ENCODE measurements at regions not wholly inside any gene's neighbourhood (a gene's known extent, or its start where the extent isn't known, plus 50 kb on each side); places are given as distances from the start of the nearest gene placed in this dataset.

- H3K9ac ChIP-seq (ENCODE audit: low read length in 2 of 2): no peak overlapping the region
- H3K4me1 ChIP-seq (ENCODE audit: control insufficient read depth, insufficient read depth, low read length): peaks cover 4% of the 10 kb centered on the region
- no peaks in the 10 kb centered on the region for H3K9me3 ChIP-seq (ENCODE audit: control insufficient read depth in 2 of 2, low read length in 2 of 2)
- H3K27ac ChIP-seq (ENCODE audit: low read length): no peak overlapping the region
- no peaks in the 10 kb centered on the region for H3K27me3 ChIP-seq (ENCODE audit: control insufficient read depth in 1 of 2, insufficient read depth in 2 of 2, low read length in 2 of 2)
- H3K36me3 ChIP-seq (ENCODE audit: control insufficient read depth in 2 of 2, insufficient read depth in 2 of 2, low read length in 2 of 2): no peaks in the 10 kb centered on the region
- H3K4me3 ChIP-seq (ENCODE audit: low read length in 2 of 2): no peak overlapping the region
Measured at GRCh38 chr13:105607426-105607825, 928.0 kb downstream of the EFNB2 start.

GRCh38 chr13:105607016-105607415 lies 928.4 kb downstream of the EFNB2 start:
- no peaks in the 10 kb centered on the region for H3K9me3 ChIP-seq (ENCODE audit: control insufficient read depth in 2 of 2, low read length in 2 of 2)
- no peak overlapping the region for H3K9ac ChIP-seq (ENCODE audit: low read length in 2 of 2)
- no peaks in the 10 kb centered on the region for H3K36me3 ChIP-seq (ENCODE audit: control insufficient read depth in 2 of 2, insufficient read depth in 2 of 2, low read length in 2 of 2)
- H3K27me3 ChIP-seq (ENCODE audit: control insufficient read depth in 1 of 2, insufficient read depth in 2 of 2, low read length in 2 of 2): no peaks in the 10 kb centered on the region
- no peaks in the 10 kb centered on the region for H3K4me1 ChIP-seq (ENCODE audit: control insufficient read depth, insufficient read depth, low read length)
- no peak overlapping the region for H3K4me3 ChIP-seq (ENCODE audit: low read length in 2 of 2)
- H3K27ac ChIP-seq (ENCODE audit: low read length): no peak overlapping the region

DNA sequence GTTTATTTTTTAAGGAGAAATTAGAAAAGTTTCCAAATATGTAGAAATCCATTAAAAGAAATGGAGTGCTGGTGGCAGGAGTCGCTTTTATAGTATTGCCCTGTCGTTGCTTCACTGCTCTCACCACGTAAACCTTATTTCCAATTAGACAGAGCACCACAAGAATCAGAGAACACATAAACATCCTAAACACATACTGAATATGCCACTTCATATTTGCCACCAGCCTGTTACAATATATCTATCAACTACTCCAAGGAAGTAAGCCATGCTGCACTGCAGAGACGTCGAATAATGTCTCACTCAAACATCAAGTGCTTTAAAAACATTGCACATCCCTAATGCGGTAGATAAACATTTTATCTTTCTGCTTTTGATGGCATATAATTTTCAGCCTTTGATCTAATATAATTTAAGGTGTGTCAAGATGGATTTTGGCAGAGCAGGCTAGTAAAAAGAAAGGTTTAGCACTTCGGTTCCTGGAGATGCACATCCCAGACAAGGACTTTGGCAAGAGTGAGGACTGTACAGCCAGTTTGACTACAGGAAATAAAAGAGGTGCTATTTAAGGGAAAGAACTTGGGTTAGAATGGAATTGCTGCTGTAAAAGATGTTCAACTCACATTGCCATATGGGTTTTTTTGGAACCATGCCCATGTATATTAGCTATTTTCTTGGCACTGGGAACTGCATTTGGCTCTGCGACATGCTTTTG lies 932.3 kb downstream of the EFNB2 start:
- Histone ChIP-seq H3K4me1 (ENCODE audit: control insufficient read depth, insufficient read depth, low read length) (no peaks in the 10 kb centered on the region), H3K27me3 (ENCODE audit: control insufficient read depth in 1 of 2, insufficient read depth in 2 of 2, low read length in 2 of 2) (no peaks in the 10 kb centered on the region), H3K4me3 (ENCODE audit: low read length in 2 of 2) (no peak overlapping the region), H3K9me3 (ENCODE audit: control insufficient read depth in 2 of 2, low read length in 2 of 2) (peaks cover 0 to 2% of the 10 kb centered on the region in 2 donors), H3K9ac (ENCODE audit: low read length in 2 of 2) (no peak overlapping the region), H3K27ac (ENCODE audit: low read length) (no peak overlapping the region), H3K36me3 (ENCODE audit: control insufficient read depth in 2 of 2, insufficient read depth in 2 of 2, low read length in 2 of 2) (no peaks in the 10 kb centered on the region)

- no peak overlapping the region for H3K9ac ChIP-seq (ENCODE audit: low read length in 2 of 2)
- H3K4me1 ChIP-seq (ENCODE audit: control insufficient read depth, insufficient read depth, low read length): no peaks in the 10 kb centered on the region
- H3K36me3 ChIP-seq (ENCODE audit: control insufficient read depth in 2 of 2, insufficient read depth in 2 of 2, low read length in 2 of 2): no peaks in the 10 kb centered on the region
- no peak overlapping the region for H3K4me3 ChIP-seq (ENCODE audit: low read length in 2 of 2)
- peaks cover 0 to 2% of the 10 kb centered on the region in 2 donors for H3K9me3 ChIP-seq (ENCODE audit: control insufficient read depth in 2 of 2, low read length in 2 of 2)
- no peak overlapping the region for H3K27ac ChIP-seq (ENCODE audit: low read length)
- no peaks in the 10 kb centered on the region for H3K27me3 ChIP-seq (ENCODE audit: control insufficient read depth in 1 of 2, insufficient read depth in 2 of 2, low read length in 2 of 2)
Measured at GRCh38 chr13:105599477-105600037, 935.9 kb downstream of the EFNB2 start.

- H3K4me1 ChIP-seq (ENCODE audit: control insufficient read depth, insufficient read depth, low read length): no peaks in the 10 kb centered on the region
- no peak overlapping the region for H3K4me3 ChIP-seq (ENCODE audit: low read length in 2 of 2)
- H3K9me3 ChIP-seq (ENCODE audit: control insufficient read depth in 2 of 2, low read length in 2 of 2): peaks cover 0 to 2% of the 10 kb centered on the region in 2 donors
- no peaks in the 10 kb centered on the region for H3K36me3 ChIP-seq (ENCODE audit: control insufficient read depth in 2 of 2, insufficient read depth in 2 of 2, low read length in 2 of 2)
- no peaks in the 10 kb centered on the region for H3K27me3 ChIP-seq (ENCODE audit: control insufficient read depth in 1 of 2, insufficient read depth in 2 of 2, low read length in 2 of 2)
- H3K27ac ChIP-seq (ENCODE audit: low read length): no peak overlapping the region
- H3K9ac ChIP-seq (ENCODE audit: low read length in 2 of 2): no peak overlapping the region
Measured at GRCh38 chr13:105598529-105598928, 936.9 kb downstream of the EFNB2 start.

DNA sequence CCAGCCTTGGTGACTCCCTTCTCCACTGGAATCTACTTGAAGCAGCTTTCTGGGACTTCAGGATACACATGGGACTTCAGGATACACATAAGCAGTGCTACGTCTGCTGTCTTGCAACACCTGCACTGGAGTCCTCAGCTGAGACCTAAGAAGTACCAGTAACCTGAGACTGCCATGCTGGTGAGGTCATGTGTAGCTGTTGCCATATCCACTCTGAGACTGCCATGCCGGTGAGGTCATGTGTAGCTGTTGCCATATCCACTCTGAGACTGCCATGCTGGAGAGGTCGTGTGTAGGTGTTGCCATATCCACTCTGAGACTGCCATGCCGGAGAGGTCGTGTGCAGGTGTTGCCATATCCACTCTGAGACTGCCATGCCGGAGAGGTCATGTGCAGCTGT lies 937.9 kb downstream of the EFNB2 start:
- Histone ChIP-seq H3K36me3 (ENCODE audit: control insufficient read depth in 2 of 2, insufficient read depth in 2 of 2, low read length in 2 of 2) (no peaks in the 10 kb centered on the region), H3K4me3 (ENCODE audit: low read length in 2 of 2) (no peak overlapping the region), H3K9ac (ENCODE audit: low read length in 2 of 2) (no peak overlapping the region), H3K9me3 (ENCODE audit: control insufficient read depth in 2 of 2, low read length in 2 of 2) (peaks cover 0 to 2% of the 10 kb centered on the region in 2 donors), H3K27me3 (ENCODE audit: control insufficient read depth in 1 of 2, insufficient read depth in 2 of 2, low read length in 2 of 2) (no peaks in the 10 kb centered on the region), H3K27ac (ENCODE audit: low read length) (no peak overlapping the region), H3K4me1 (ENCODE audit: control insufficient read depth, insufficient read depth, low read length) (no peaks in the 10 kb centered on the region)

DNA sequence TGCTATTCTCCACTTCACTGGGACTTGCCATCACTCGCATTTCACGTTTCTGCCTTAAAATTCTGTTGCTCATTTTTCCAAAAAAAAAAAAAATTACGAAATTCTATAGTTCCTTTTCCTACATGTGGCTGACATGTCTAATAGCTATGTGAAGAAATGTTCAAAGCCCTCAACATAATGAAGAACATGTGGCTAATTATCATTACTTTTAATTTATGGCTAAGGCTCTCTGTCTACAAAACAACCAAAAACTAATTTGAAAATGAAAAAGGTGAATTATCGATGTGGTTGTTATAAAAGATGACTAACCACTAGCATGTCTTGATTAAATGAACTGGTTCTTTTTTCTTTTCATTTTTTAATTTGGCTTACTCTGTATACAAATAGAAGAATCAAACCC lies 940.0 kb downstream of the EFNB2 start:
- H3K4me1 ChIP-seq (ENCODE audit: control insufficient read depth, insufficient read depth, low read length): no peaks in the 10 kb centered on the region
- no peaks in the 10 kb centered on the region for H3K36me3 ChIP-seq (ENCODE audit: control insufficient read depth in 2 of 2, insufficient read depth in 2 of 2, low read length in 2 of 2)
- H3K9me3 ChIP-seq (ENCODE audit: control insufficient read depth in 2 of 2, low read length in 2 of 2): peaks cover 0 to 2% of the 10 kb centered on the region in 2 donors
- no peak overlapping the region for H3K27ac ChIP-seq (ENCODE audit: low read length)
- no peak overlapping the region for H3K9ac ChIP-seq (ENCODE audit: low read length in 2 of 2)
- no peak overlapping the region for H3K4me3 ChIP-seq (ENCODE audit: low read length in 2 of 2)
- no peaks in the 10 kb centered on the region for H3K27me3 ChIP-seq (ENCODE audit: control insufficient read depth in 1 of 2, insufficient read depth in 2 of 2, low read length in 2 of 2)

- no peak overlapping the region for H3K27ac ChIP-seq (ENCODE audit: low read length)
- no peaks in the 10 kb centered on the region for H3K9me3 ChIP-seq (ENCODE audit: control insufficient read depth in 2 of 2, low read length in 2 of 2)
- no peak overlapping the region for H3K9ac ChIP-seq (ENCODE audit: low read length in 2 of 2)
- no peaks in the 10 kb centered on the region for H3K4me1 ChIP-seq (ENCODE audit: control insufficient read depth, insufficient read depth, low read length)
- H3K4me3 ChIP-seq (ENCODE audit: low read length in 2 of 2): no peak overlapping the region
- H3K36me3 ChIP-seq (ENCODE audit: control insufficient read depth in 2 of 2, insufficient read depth in 2 of 2, low read length in 2 of 2): no peaks in the 10 kb centered on the region
- no peaks in the 10 kb centered on the region for H3K27me3 ChIP-seq (ENCODE audit: control insufficient read depth in 1 of 2, insufficient read depth in 2 of 2, low read length in 2 of 2)
Measured at GRCh38 chr13:105591277-105591676, 944.2 kb downstream of the EFNB2 start.

DNA sequence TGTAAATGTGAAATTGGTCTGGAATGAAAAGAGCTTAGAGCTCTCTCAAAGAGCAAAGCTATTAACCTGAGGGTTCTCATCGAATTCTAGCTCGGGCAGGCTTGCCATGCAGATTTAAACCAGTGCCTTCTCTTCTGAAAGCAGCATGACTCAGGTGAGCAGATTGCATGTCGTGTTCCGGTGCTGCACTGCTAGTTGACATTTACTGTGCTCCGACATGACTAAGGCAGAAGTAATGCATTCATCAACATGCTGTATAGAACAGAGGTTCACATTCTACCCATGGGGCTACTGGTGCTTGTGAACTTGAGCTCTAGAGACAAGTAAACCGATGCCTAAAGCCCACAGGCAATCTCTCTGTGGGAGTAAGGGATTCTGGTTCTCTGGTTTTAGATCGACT lies 947.7 kb downstream of the EFNB2 start:
- H3K27ac ChIP-seq (ENCODE audit: low read length): no peak overlapping the region
- no peaks in the 10 kb centered on the region for H3K36me3 ChIP-seq (ENCODE audit: control insufficient read depth in 2 of 2, insufficient read depth in 2 of 2, low read length in 2 of 2)
- no peak overlapping the region for H3K4me3 ChIP-seq (ENCODE audit: low read length in 2 of 2)
- no peaks in the 10 kb centered on the region for H3K4me1 ChIP-seq (ENCODE audit: control insufficient read depth, insufficient read depth, low read length)
- H3K27me3 ChIP-seq (ENCODE audit: control insufficient read depth in 1 of 2, insufficient read depth in 2 of 2, low read length in 2 of 2): no peaks in the 10 kb centered on the region
- H3K9me3 ChIP-seq (ENCODE audit: control insufficient read depth in 2 of 2, low read length in 2 of 2): no peaks in the 10 kb centered on the region
- H3K9ac ChIP-seq (ENCODE audit: low read length in 2 of 2): no peak overlapping the region

GRCh38 chr13:105579821-105580710 lies 955.4 kb downstream of the EFNB2 start:
- Histone ChIP-seq H3K4me3 (ENCODE audit: low read length in 2 of 2) (no peak overlapping the region), H3K4me1 (ENCODE audit: control insufficient read depth, insufficient read depth, low read length) (no peaks in the 10 kb centered on the region), H3K9ac (ENCODE audit: low read length in 2 of 2) (no peak overlapping the region), H3K27ac (ENCODE audit: low read length) (no peak overlapping the region), H3K27me3 (ENCODE audit: control insufficient read depth in 1 of 2, insufficient read depth in 2 of 2, low read length in 2 of 2) (no peaks in the 10 kb centered on the region), H3K9me3 (ENCODE audit: control insufficient read depth in 2 of 2, low read length in 2 of 2) (no peaks in the 10 kb centered on the region), H3K36me3 (ENCODE audit: control insufficient read depth in 2 of 2, insufficient read depth in 2 of 2, low read length in 2 of 2) (no peaks in the 10 kb centered on the region)
